KOPT-K1 (cell line): ENCODE measurements at regions not wholly inside any gene's neighbourhood (a gene's known extent, or its start where the extent isn't known, plus 50 kb on each side); places are given as distances from the start of the nearest gene placed in this dataset.

Experiments used
- H3K27ac ChIP-seq: fragments of 200-600 bp; sonication (generic); 2 replicates; pipeline ENCODE4 v1.5.1; 2016; ENCODE audit warnings: antibody characterized with exemption, mild to moderate bottlenecking, low read depth, low read length; ENCODE audit not compliant: poor library complexity, severe bottlenecking
- H3K36me3 ChIP-seq: fragments of 200-600 bp; sonication (generic); 2 replicates; pipeline ENCODE4 v1.5.1; 2017; ENCODE audit warnings: antibody characterized with exemption, mild to moderate bottlenecking, low read length, moderate library complexity; ENCODE audit not compliant: insufficient read depth
- H3K9me3 ChIP-seq: fragments of 200-600 bp; sonication (generic); 2 replicates; pipeline ENCODE4 v1.5.1; 2017; ENCODE audit warnings: antibody characterized with exemption, low read length, mild to moderate bottlenecking; ENCODE audit not compliant: insufficient read depth, poor library complexity, severe bottlenecking

GRCh38 chr15:69648212-69648611 lies 195.6 kb downstream of the RPLP1 start:
- no peak overlapping the region for H3K27ac ChIP-seq
- no peaks in the 10 kb centered on the region for H3K36me3 ChIP-seq
- no peaks in the 10 kb centered on the region for H3K9me3 ChIP-seq

- Histone ChIP-seq H3K36me3 (no peaks in the 10 kb centered on the region), H3K27ac (no peak overlapping the region)
Measured at GRCh38 chr15:69648775-69649735, 196.4 kb downstream of the RPLP1 start.

GRCh38 chr15:69652293-69652692 lies 199.7 kb downstream of the RPLP1 start:
- H3K9me3 ChIP-seq, result no peaks in the 10 kb centered on the region
- H3K36me3 ChIP-seq, result no peaks in the 10 kb centered on the region
- no peak overlapping the region for H3K27ac ChIP-seq

More at GRCh38 chr15:69648775-69649735, 196.4 kb downstream of the RPLP1 start:
- no peaks in the 10 kb centered on the region for H3K9me3 ChIP-seq

- Histone ChIP-seq H3K36me3 (no peaks in the 10 kb centered on the region), H3K27ac (no peak overlapping the region), H3K9me3 (no peaks in the 10 kb centered on the region)
Measured at GRCh38 chr15:69652751-69653305, 200.2 kb downstream of the RPLP1 start.

- H3K36me3 ChIP-seq, result no peaks in the 10 kb centered on the region
- no peak overlapping the region for H3K27ac ChIP-seq
- no peaks in the 10 kb centered on the region for H3K9me3 ChIP-seq
Measured at GRCh38 chr15:69653306-69653705, 200.7 kb downstream of the RPLP1 start.

GRCh38 chr15:69653846-69654245 lies 201.2 kb downstream of the RPLP1 start:
- Histone ChIP-seq H3K36me3 (no peaks in the 10 kb centered on the region), H3K27ac (no peak overlapping the region), H3K9me3 (no peaks in the 10 kb centered on the region)

- H3K36me3 ChIP-seq, result no peaks in the 10 kb centered on the region
- no peaks in the 10 kb centered on the region for H3K9me3 ChIP-seq
- no peak overlapping the region for H3K27ac ChIP-seq
Measured at GRCh38 chr15:69656271-69657030, 203.8 kb downstream of the RPLP1 start.

GRCh38 chr15:69657626-69658025 lies 205.0 kb downstream of the RPLP1 start:
- no peak overlapping the region for H3K27ac ChIP-seq
- no peaks in the 10 kb centered on the region for H3K36me3 ChIP-seq
- no peaks in the 10 kb centered on the region for H3K9me3 ChIP-seq

GRCh38 chr15:69658411-69658945 lies 205.9 kb downstream of the RPLP1 start:
- Histone ChIP-seq H3K9me3 (no peaks in the 10 kb centered on the region), H3K36me3 (no peaks in the 10 kb centered on the region), H3K27ac (no peak overlapping the region)

GRCh38 chr15:69659454-69660050 lies 206.9 kb downstream of the RPLP1 start:
- Histone ChIP-seq H3K9me3 (no peaks in the 10 kb centered on the region), H3K36me3 (no peaks in the 10 kb centered on the region), H3K27ac (no peak overlapping the region)

- Histone ChIP-seq H3K9me3 (no peaks in the 10 kb centered on the region), H3K27ac (no peak overlapping the region), H3K36me3 (no peaks in the 10 kb centered on the region)
Measured at GRCh38 chr15:69660114-69660513, 207.5 kb downstream of the RPLP1 start.

GRCh38 chr15:69660658-69661405 lies 208.2 kb downstream of the RPLP1 start:
- no peak overlapping the region for H3K27ac ChIP-seq
- H3K9me3 ChIP-seq, result no peaks in the 10 kb centered on the region
- H3K36me3 ChIP-seq, result no peaks in the 10 kb centered on the region

GRCh38 chr15:69661446-69661845 lies 208.8 kb downstream of the RPLP1 start:
- Histone ChIP-seq H3K9me3 (no peaks in the 10 kb centered on the region), H3K27ac (no peak overlapping the region)

More at GRCh38 chr15:69661446-69661845, 208.8 kb downstream of the RPLP1 start:
- no peaks in the 10 kb centered on the region for H3K36me3 ChIP-seq
